ENCODE measurements at regions not wholly inside any gene's neighbourhood (a gene's known extent, or its start where the extent isn't known, plus 50 kb on each side); places are given as distances from the start of the nearest gene placed in this dataset.

GRCh38 chr11:15807827-15808226, 548.5 kb downstream of the SOX6 start:
- no peaks in the 10 kb centered on the region for H3K27me3 ChIP-seq
- WGBS, 4 donors: 85 to 89% (median 86%) methylated on average over 2 of the region's 2 CpGs
- H3K4me3 ChIP-seq: no peak overlapping the region
- TF ChIP-seq POLR2A (IDR thresholded peaks at IDR 0.05) (no peak), CTCF (IDR thresholded peaks at IDR 0.05) (no peak)
- no peaks in the 10 kb centered on the region for H3K9me3 ChIP-seq (replicated peaks in 1 of 3)
- H3K27ac ChIP-seq: no peak overlapping the region
- no peak for DNase-seq
- H3K4me1 ChIP-seq (replicated peaks in 1 of 2): no peaks in the 10 kb centered on the region
- intact Hi-C loops (cut with DNase I): no loop called here
- H3K36me3 ChIP-seq (replicated peaks in 1 of 2): no peaks in the 10 kb centered on the region

- DNase-seq: no peak
- intact Hi-C loops (cut with DNase I): no loop called here
- Histone ChIP-seq H3K27ac (no peak overlapping the region), H3K4me1 (replicated peaks in 1 of 2) (no peaks in the 10 kb centered on the region), H3K4me3 (no peak overlapping the region), H3K9me3 (replicated peaks in 1 of 3) (no peaks in the 10 kb centered on the region), H3K27me3 (no peaks in the 10 kb centered on the region), H3K36me3 (replicated peaks in 1 of 2) (no peaks in the 10 kb centered on the region)
- WGBS, 4 donors: 78 to 92% (median 87%) methylated on average over 3 of the region's 3 CpGs
- TF ChIP-seq POLR2A (IDR thresholded peaks at IDR 0.05) (no peak), CTCF (IDR thresholded peaks at IDR 0.05) (no peak)
These were observed 546.3 kb downstream of the SOX6 start for GRCh38 chr11:15810082-15810481.

GRCh38 chr11:15810525-15810924, 545.8 kb downstream of the SOX6 start:
- H3K4me1 ChIP-seq (replicated peaks in 1 of 2): peaks cover 0 to 4% of the 10 kb centered on the region in 2 donors
- H3K4me3 ChIP-seq: no peak overlapping the region
- no peak overlapping the region for H3K27ac ChIP-seq
- intact Hi-C loops (cut with DNase I): no loop called here
- no peaks in the 10 kb centered on the region for H3K9me3 ChIP-seq (replicated peaks in 1 of 3)
- no peak for DNase-seq
- 58 to 71% (median 59%) methylated on average over 2 of the region's 2 CpGs for WGBS, 4 donors
- H3K36me3 ChIP-seq (replicated peaks in 1 of 2): no peaks in the 10 kb centered on the region
- H3K27me3 ChIP-seq: no peaks in the 10 kb centered on the region
- TF ChIP-seq CTCF (IDR thresholded peaks at IDR 0.05): no peak
- TF ChIP-seq POLR2A (IDR thresholded peaks at IDR 0.05): no peak

GRCh38 chr11:15815246-15816195, 540.8 kb downstream of the SOX6 start:
- TF ChIP-seq CTCF (IDR thresholded peaks at IDR 0.05): no peak
- no peak for TF ChIP-seq POLR2A (IDR thresholded peaks at IDR 0.05)
- Histone ChIP-seq H3K36me3 (replicated peaks in 1 of 2) (no peaks in the 10 kb centered on the region), H3K4me3 (no peak overlapping the region), H3K27me3 (no peaks in the 10 kb centered on the region), H3K9me3 (replicated peaks in 1 of 3) (no peaks in the 10 kb centered on the region), H3K4me1 (replicated peaks in 1 of 2) (peaks cover 0 to 37% of the 10 kb centered on the region in 2 donors), H3K27ac (peak overlapping the region in 1 of 5 donors; percentile 11)
- 51 to 72% (median 59%) methylated on average over 4 of the region's 4 CpGs for WGBS, 4 donors
- intact Hi-C loops (cut with DNase I): loop anchor here in 1 of 2 donors (5.0 kb wide), 1 partner anchor 163 kb away; no protein-coding TSS in a partner anchor
- no peak for DNase-seq
